ENCODE measurements at regions not wholly inside any gene's neighbourhood (a gene's known extent, or its start where the extent isn't known, plus 50 kb on each side); places are given as distances from the start of the nearest gene placed in this dataset.

DNA sequence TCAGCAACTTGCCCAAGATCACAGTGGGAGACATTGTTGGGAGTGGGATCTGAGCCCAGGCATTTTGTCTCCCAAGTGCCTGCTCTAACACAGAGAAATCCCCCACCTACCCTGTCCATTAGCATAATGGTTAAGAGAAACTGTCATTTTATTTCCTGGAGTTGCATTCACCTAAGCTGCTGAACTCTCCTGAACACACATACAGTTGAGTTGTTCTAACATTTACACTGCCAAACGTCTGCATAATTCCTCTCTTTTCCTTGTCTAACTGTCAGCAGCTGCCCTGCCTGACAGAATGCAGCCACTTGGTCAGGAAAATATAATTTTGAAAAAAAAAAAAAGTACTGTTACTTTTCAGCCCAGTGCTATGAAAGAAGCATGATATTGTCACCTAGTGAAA, 396.3 kb upstream of the PIK3C3 start:
- DNase-seq (ENCODE audit: low spot score) = no peak
- Histone ChIP-seq H3K36me3 (ENCODE audit: insufficient read depth, low read length) (no peaks in the 10 kb centered on the region), H3K9me2 (ENCODE audit: insufficient read depth, low read length) (no peaks in the 10 kb centered on the region), H4K20me1 (ENCODE audit: insufficient read depth, low read length) (no peaks in the 10 kb centered on the region), H3K9me3 (ENCODE audit: low read length) (no peaks in the 10 kb centered on the region), H3K4me2 (ENCODE audit: low read length) (no peak overlapping the region), H3K4me1 (ENCODE audit: insufficient read depth, low read length, poor library complexity, severe bottlenecking) (no peaks in the 10 kb centered on the region), H3K27ac (ENCODE audit: low read depth, low read length, poor library complexity, severe bottlenecking) (no peak overlapping the region), H2AFZ (ENCODE audit: low read length) (no peak overlapping the region), H3K4me3 (ENCODE audit: low read depth, low read length, poor library complexity, severe bottlenecking) (no peak overlapping the region), H3K79me2 (ENCODE audit: insufficient read depth, low read depth, low read length) (no peaks in the 10 kb centered on the region)
- ChIA-PET CTCF (ENCODE audit: unreplicated experiment) (no interaction called here), POLR2A (no interaction called here)
- intact Hi-C loops (cut with micrococcal nuclease; ENCODE audit: unreplicated experiment) = no loop called here
- TF ChIP-seq, protein P1, sequence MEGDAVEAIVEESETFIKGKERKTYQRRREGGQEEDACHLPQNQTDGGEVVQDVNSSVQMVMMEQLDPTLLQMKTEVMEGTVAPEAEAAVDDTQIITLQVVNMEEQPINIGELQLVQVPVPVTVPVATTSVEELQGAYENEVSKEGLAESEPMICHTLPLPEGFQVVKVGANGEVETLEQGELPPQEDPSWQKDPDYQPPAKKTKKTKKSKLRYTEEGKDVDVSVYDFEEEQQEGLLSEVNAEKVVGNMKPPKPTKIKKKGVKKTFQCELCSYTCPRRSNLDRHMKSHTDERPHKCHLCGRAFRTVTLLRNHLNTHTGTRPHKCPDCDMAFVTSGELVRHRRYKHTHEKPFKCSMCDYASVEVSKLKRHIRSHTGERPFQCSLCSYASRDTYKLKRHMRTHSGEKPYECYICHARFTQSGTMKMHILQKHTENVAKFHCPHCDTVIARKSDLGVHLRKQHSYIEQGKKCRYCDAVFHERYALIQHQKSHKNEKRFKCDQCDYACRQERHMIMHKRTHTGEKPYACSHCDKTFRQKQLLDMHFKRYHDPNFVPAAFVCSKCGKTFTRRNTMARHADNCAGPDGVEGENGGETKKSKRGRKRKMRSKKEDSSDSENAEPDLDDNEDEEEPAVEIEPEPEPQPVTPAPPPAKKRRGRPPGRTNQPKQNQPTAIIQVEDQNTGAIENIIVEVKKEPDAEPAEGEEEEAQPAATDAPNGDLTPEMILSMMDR (conservative IDR thresholded peaks at IDR 0.05; ENCODE audit: low read length) = no peak
- TF ChIP-seq EZH2phosphoT487 (IDR thresholded peaks at IDR 0.05; ENCODE audit: borderline replicate concordance, low read depth, low read length) = no peak
- BruUV-seq (replicated peaks) = no TSS peak

DNA sequence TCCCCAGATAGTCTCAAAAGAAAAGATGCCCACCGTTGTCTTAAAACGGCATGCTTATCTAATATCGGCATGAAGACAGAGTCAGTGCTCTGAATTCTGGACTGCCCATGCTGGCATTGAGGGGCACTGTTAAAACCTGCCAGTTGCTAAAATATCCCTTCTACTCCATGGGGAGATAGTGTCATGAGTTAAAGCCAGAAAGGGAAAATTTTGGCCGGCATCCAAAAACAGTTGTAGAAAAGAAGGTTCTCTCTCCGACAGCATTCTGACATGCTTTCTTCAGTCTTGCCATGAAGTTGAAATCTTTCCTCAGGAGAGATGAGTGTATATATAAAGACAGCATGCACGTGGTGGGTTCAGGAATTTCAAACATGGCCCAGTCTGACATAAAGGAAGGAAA, 401.3 kb upstream of the PIK3C3 start:
- no peak overlapping the region for H3K4me3 ChIP-seq (ENCODE audit: low read depth, low read length, poor library complexity, severe bottlenecking)
- intact Hi-C loops (cut with micrococcal nuclease; ENCODE audit: unreplicated experiment) = no loop called here
- no peak overlapping the region for H2AFZ ChIP-seq (ENCODE audit: low read length)
- H3K36me3 ChIP-seq (ENCODE audit: insufficient read depth, low read length) = no peaks in the 10 kb centered on the region
- no peak overlapping the region for H3K27ac ChIP-seq (ENCODE audit: low read depth, low read length, poor library complexity, severe bottlenecking)
- no peaks in the 10 kb centered on the region for H3K4me1 ChIP-seq (ENCODE audit: insufficient read depth, low read length, poor library complexity, severe bottlenecking)
- no peaks in the 10 kb centered on the region for H3K79me2 ChIP-seq (ENCODE audit: insufficient read depth, low read depth, low read length)
- no peak for DNase-seq (ENCODE audit: low spot score)
- H3K9me2 ChIP-seq (ENCODE audit: insufficient read depth, low read length) = no peaks in the 10 kb centered on the region
- BruUV-seq (replicated peaks) = no TSS peak
- no peaks in the 10 kb centered on the region for H3K9me3 ChIP-seq (ENCODE audit: low read length)
- H3K4me2 ChIP-seq (ENCODE audit: low read length) = no peak overlapping the region
- TF ChIP-seq, protein P1 (conservative IDR thresholded peaks at IDR 0.05; ENCODE audit: low read length) = no peak
- no peak for TF ChIP-seq EZH2phosphoT487 (IDR thresholded peaks at IDR 0.05; ENCODE audit: borderline replicate concordance, low read depth, low read length)
- no peaks in the 10 kb centered on the region for H4K20me1 ChIP-seq (ENCODE audit: insufficient read depth, low read length)
- POLR2A ChIA-PET = no interaction called here
- CTCF ChIA-PET (ENCODE audit: unreplicated experiment) = no interaction called here

DNA sequence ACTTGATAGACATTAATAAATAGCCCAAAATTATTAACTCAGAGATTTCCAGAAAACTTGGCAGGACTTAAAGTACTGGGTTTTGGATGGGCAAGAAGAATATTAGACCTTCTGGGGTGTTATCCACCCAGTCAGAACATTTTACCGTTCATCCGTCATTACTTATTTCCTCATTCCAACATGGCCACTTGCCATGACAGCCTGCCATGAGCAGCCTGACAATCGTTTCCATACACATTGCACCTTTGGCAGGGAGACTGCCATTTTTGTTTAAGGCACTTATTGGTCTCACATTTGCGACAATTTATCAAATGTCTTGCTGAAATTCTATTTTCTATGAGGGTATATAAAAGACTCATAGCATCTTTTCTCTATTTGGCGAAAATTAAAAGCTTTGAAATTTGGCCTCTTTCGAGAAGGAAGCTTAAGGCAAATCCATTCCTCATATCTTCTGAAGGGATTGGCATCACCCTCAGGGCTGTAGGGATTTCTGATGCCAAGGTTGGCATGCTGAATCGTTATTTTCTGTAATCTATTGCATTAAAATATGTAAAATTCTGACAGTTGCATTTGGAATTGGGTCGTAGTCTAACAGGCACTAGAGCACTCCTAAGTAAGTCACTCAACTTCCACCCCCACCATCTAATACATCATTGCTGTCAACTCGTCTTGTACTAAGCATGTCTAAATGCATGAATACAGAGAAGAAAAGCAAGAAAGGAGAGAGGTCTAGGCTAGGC, 406.3 kb upstream of the PIK3C3 start:
- ChIA-PET POLR2A (no interaction called here), CTCF (ENCODE audit: unreplicated experiment) (no interaction called here)
- Histone ChIP-seq H3K4me2 (ENCODE audit: low read length) (no peak overlapping the region), H3K27ac (ENCODE audit: low read depth, low read length, poor library complexity, severe bottlenecking) (no peak overlapping the region), H3K4me3 (ENCODE audit: low read depth, low read length, poor library complexity, severe bottlenecking) (no peak overlapping the region), H3K36me3 (ENCODE audit: insufficient read depth, low read length) (no peaks in the 10 kb centered on the region), H3K4me1 (ENCODE audit: insufficient read depth, low read length, poor library complexity, severe bottlenecking) (no peaks in the 10 kb centered on the region), H4K20me1 (ENCODE audit: insufficient read depth, low read length) (no peaks in the 10 kb centered on the region), H3K79me2 (ENCODE audit: insufficient read depth, low read depth, low read length) (no peaks in the 10 kb centered on the region), H2AFZ (ENCODE audit: low read length) (no peak overlapping the region), H3K9me3 (ENCODE audit: low read length) (no peaks in the 10 kb centered on the region), H3K9me2 (ENCODE audit: insufficient read depth, low read length) (no peaks in the 10 kb centered on the region)
- BruUV-seq (replicated peaks) = no TSS peak
- DNase-seq (ENCODE audit: low spot score) = no peak
- intact Hi-C loops (cut with micrococcal nuclease; ENCODE audit: unreplicated experiment) = no loop called here
- TF ChIP-seq, protein P1 (conservative IDR thresholded peaks at IDR 0.05; ENCODE audit: low read length) = no peak
- no peak for TF ChIP-seq EZH2phosphoT487 (IDR thresholded peaks at IDR 0.05; ENCODE audit: borderline replicate concordance, low read depth, low read length)
